Activated CD4-positive, alpha-beta T cell treated with anti-CD3 and anti-CD28 coated beads, Interleukin-2, Interleukin-6, amounts not matched to agents 100 ng/mL and 50 ng/mL, durations not matched to agents 16 hours and 8 hours (primary cell): ENCODE measurements at regions not wholly inside any gene's neighbourhood (a gene's known extent, or its start where the extent isn't known, plus 50 kb on each side); places are given as distances from the start of the nearest gene placed in this dataset.
"Not testable (repeated sequence)": the region's sequence is repeated elsewhere in the genome, so short reads cannot be mapped to it uniquely, and the experiment has no call there.

Source experiments
- DNase-seq: peaks from one replicate; pipeline ENCODE4 v3.0.0-alpha.2; 2020

GRCh38 chr2:393711-394696 lies 106.1 kb upstream of the ALKAL2 start:
- DNase-seq = peak; percentile 81

GRCh38 chr2:392926-393280 lies 105.0 kb upstream of the ALKAL2 start:
- DNase-seq = no peak

GRCh38 chr2:392181-392925 lies 104.5 kb upstream of the ALKAL2 start:
- no peak for DNase-seq

- DNase-seq = no peak
Measured at GRCh38 chr2:391696-392095, 103.8 kb upstream of the ALKAL2 start.

GRCh38 chr2:390959-391358 lies 103.1 kb upstream of the ALKAL2 start:
- DNase-seq = no peak

- not testable (repeated sequence) for DNase-seq
Measured at GRCh38 chr2:389985-390384, 102.1 kb upstream of the ALKAL2 start.

GRCh38 chr2:388752-389151 lies 100.9 kb upstream of the ALKAL2 start:
- not testable (repeated sequence) for DNase-seq

GRCh38 chr2:387980-388421 lies 100.1 kb upstream of the ALKAL2 start:
- DNase-seq = no peak

GRCh38 chr2:386406-387103 lies 98.7 kb upstream of the ALKAL2 start:
- no peak for DNase-seq

- DNase-seq = no peak
Measured at GRCh38 chr2:385785-386184, 97.9 kb upstream of the ALKAL2 start.

GRCh38 chr2:385061-385460 lies 97.2 kb upstream of the ALKAL2 start:
- DNase-seq = no peak

- no peak for DNase-seq
Measured at GRCh38 chr2:383888-384287, 96.0 kb upstream of the ALKAL2 start.

GRCh38 chr2:383178-383577 lies 95.3 kb upstream of the ALKAL2 start:
- DNase-seq = no peak

- no peak for DNase-seq
Measured at GRCh38 chr2:382728-383022, 94.8 kb upstream of the ALKAL2 start.

- no peak for DNase-seq
Measured at GRCh38 chr2:381941-382727, 94.2 kb upstream of the ALKAL2 start.

GRCh38 chr2:381181-381580 lies 93.3 kb upstream of the ALKAL2 start:
- DNase-seq = no peak

- no peak for DNase-seq
Measured at GRCh38 chr2:380772-381171, 92.9 kb upstream of the ALKAL2 start.

- no peak for DNase-seq
Measured at GRCh38 chr2:380221-380620, 92.3 kb upstream of the ALKAL2 start.

GRCh38 chr2:379778-380177 lies 91.9 kb upstream of the ALKAL2 start:
- DNase-seq = no peak

- DNase-seq = no peak
Measured at GRCh38 chr2:378364-378763, 90.5 kb upstream of the ALKAL2 start.

GRCh38 chr2:377414-377813 lies 89.5 kb upstream of the ALKAL2 start:
- no peak for DNase-seq

GRCh38 chr2:375956-376307 lies 88.0 kb upstream of the ALKAL2 start:
- no peak for DNase-seq
